GM18508 (cell line): ENCODE measurements at regions not wholly inside any gene's neighbourhood (a gene's known extent, or its start where the extent isn't known, plus 50 kb on each side); places are given as distances from the start of the nearest gene placed in this dataset.
"Not testable (repeated sequence)": the region's sequence is repeated elsewhere in the genome, so short reads cannot be mapped to it uniquely, and the experiment has no call there.

Source experiments
- ATAC-seq: cut with Tn5 transposase; IDR thresholded peaks from one replicate; pipeline ENCODE4 v1.9.1; 2021; ENCODE audit warnings: moderate number of reproducible peaks; ENCODE audit not compliant: insufficient read depth, unreplicated experiment

DNA sequence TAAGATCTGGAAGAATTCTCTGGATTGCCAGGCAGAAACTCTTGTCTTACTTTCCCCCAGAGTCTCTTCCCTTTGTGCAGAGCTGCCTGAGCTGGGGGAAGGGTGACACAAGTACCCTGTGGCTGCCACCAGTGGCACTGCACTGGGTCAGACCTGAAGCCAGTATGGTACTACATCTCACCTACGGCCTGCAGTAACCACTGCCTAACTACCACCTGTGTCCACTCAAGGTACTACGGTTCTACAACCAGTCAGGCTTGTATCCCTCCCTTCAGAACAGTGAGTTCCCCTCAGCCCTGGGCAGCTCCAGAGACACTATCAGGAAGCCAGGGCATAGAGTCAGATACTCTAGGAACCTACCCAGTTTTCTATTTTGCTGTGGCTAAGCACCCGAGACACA lies 212.0 kb upstream of the POU5F2 start:
- ATAC-seq = no peak

DNA sequence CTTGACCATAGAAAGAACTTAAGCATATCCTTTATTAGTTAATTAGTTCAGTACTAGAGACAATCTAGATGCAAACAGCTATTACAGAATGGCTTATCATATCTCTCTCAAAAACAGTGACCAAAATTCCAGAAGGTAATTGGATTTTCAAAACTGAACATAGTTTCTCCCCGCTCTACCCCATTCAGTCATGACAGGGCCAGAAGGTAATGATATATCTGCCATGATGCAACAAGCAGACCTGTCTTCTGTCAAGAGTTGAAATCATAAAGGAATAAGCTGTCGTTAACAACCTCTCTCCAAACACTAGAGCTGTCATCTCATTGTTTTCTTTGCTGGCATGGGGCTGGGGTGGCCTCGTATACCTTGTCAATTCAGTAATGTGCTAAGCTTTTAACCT lies 200.5 kb upstream of the POU5F2 start:
- no peak for ATAC-seq

DNA sequence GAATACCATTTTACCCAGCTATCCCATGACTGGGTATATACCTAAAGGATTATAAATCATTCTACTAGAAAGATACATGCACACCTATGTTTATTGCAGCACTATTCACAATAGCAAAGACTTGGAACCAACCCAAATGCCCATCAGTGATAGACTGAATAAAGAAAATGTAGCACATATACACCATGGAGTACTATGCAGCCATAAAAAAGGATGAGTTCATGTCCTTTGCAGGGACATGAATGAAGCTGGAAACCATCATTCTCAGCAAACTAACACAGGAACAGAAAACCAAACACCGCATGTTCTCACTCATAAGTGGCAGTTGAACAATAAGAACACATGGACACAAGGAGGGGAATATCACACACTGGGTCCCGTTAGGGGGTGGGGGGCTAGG lies 191.9 kb upstream of the POU5F2 start:
- ATAC-seq = not testable (repeated sequence)

DNA sequence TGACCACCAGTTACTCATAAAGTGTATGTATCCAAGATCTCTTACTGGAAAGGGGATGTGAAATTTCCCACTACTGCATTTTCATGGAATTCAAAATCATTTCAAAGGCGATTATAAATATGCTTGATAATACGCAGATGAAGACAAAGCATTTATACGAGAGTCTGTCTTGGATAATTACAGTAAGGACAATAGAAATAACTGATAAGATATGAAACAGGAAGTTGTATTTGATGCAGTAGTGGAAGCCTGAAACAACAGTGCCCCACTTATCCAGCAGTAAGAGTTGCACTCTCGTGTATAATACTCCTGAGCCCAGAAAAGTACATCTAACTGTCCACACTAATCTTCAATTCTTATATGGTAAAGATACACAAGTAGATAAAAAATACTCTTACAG lies 188.7 kb upstream of the POU5F2 start:
- no peak for ATAC-seq

DNA sequence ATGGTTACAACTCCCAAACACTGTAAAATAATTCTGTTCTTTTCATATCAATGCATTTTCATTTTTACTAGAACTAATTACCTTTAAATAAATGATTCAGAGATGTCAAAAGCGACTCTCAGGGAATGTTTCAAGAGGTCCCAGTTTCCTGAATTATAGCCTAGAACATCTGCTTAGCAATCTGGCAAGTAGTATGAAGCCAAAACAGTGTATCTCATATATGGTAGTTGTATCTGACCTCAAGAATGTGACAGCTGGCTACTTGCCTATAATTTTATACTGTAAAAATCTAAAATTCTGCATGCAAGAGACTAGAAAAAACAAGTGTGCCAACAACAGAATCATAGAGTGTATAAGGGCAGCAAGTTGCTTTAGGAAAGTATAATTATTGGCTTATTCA lies 187.7 kb upstream of the POU5F2 start:
- ATAC-seq = no peak

DNA sequence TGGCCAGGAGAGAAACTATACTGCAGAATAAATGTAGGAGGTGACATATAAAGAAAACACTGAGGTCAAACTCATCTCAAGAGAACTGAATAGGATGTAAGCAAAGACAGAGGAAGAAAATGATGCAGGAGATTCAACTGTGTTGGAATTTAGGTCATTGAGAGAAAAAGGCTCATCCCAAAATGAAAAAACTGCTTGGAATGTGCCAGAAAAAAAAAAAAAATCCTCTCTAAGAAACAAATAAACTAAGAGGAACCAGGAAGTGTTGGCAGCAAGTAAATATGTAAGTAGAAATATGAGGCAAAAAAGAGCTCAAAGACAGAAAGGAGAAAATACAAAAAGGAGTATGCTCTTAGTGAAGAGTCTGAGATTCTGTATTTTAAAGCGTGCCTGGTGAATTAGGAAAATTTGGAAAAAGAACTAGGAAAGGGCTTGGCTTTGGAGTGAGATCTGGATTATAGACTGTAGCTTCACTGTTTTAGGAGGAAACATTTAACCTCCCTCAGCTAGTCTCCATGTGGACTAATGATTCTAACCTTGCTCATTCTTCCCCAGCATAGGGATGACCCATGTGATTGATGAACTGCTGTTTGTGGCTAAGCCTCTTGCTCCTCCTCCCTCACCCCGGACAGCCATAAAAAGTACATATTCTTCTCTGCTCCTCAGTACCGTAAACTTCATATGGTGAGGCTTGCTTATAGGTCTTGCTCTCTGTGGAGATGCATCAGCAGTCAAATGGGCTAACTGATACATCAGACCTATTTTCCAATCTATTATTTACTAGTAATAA lies 185.6 kb upstream of the POU5F2 start:
- no peak for ATAC-seq

DNA sequence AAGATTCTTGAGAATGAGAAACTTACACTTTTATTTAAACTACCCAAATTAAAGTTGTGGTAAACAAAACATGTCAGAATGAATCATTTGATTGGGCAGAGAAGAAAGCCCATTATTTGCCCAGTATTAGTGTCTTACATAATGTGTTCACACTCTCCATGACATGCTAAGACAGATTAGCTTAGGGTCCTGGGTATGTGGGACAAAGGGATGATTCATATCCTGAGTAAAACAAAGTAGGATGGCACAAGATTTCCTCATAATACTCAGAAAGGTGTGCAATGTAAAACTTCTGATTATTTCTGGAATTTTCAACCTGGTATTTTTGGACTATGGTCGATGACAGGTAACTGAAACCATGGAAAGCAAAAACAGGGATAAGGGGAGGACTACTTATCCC lies 183.9 kb upstream of the POU5F2 start:
- ATAC-seq = no peak

DNA sequence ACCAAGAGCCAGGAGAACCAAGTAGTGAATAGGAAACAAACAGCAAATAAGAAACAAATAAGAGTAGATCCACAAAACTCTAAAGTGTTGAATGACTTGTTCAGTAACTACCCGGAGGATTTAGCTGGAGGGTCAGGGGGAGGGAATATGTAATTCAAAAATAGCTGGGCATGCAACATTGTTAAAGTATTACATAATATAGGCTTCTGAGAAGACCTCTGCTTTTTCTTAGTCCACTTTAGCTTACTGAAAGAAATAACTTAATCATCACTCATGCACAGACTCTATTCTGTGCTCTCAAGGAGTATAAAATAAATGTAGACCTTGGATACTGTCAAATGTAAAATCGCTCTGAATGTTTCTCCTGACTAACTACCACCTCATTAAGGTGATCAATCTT lies 183.2 kb upstream of the POU5F2 start:
- no peak for ATAC-seq

DNA sequence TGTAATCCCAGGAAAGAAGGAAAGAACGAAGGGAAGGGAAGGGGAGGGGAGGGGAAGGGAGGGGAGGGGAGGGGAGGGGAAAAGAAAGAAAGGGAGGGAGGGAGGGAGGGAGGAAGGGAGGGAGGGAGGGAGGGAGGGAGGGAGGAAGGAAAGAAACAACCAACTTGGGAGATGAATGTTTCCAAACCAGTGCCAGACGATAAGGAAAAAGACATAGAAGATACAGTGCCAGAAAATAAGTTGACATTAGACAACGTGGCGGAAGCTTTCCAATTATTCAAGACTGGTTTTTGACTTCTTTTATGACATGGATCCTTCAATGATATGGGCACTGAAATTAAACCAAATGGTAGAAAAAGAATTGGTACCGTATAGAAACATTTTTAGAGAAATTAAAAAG lies 181.2 kb upstream of the POU5F2 start:
- ATAC-seq = no peak

DNA sequence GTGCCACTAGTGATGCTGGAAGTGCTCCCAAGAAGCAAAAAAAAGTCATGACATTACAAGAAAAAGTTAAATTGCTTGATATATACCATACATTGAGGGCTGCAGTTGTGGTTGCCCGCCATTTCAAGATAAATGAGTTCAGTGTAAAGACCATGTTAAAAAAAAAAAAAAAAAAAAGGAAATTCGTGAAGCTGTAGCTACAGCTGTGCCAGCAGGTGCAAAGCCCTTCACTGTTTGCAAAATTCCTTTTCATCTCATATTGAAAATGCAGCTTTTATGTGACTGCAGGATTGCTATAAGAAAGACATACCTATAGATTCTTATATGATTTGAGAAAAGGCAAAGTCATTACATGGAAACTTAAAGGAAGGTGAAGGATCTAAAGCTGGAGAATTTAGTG lies 179.6 kb upstream of the POU5F2 start:
- no peak for ATAC-seq

DNA sequence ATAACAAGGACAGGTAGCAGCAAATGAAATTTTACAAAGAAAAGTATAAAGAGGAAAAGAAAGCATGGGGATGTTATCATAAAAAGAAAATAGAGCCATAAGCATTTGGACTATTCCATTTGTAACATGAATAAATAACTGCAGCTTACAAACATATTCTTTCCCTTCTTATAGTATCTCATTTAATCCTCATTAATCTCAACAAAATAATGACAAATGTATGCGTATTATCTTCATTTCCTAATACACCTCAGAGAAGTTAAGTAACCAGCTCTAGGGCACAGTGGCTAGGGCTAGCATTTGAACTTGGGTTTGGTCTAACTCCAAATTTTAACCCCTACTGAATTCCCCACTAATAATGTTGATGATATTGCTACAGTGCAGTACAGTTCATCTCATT lies 175.5 kb upstream of the POU5F2 start:
- no peak for ATAC-seq

DNA sequence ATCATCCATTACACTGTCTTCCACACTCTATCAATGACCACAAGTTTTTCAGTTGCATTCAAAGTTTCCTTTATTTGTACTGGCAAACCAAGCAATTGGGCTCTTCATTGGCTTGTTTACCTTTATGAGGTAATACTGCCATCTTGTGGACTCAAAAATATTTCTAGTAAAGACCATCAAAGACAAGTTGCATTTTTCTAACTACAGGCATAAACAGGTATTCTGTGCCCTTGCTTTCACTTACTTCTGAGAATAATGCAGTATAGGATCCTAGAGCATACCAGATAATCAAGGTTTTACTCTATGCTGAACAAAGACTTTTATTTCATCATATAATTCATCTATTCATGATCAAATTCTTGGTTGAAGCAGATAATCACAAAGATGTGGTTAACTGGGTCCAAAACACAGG lies 173.7 kb upstream of the POU5F2 start:
- ATAC-seq = no peak

DNA sequence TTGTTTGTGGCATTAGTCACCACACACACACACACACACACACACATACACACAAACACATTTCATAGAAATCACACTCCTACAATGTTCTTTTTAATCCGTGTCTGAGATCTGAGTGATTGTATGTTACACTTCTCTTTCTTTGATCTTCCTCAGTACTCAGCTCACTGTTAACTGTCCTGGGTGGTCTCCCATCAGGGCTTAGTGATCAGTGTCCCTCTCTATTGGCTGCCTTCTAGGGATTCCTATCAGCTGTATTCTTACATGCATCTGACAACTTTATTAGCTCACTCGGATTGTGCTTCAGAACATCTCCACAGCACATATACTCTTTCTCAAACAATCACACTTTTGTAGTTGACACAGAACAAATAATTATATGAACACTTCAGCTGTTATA lies 170.2 kb upstream of the POU5F2 start:
- no peak for ATAC-seq

DNA sequence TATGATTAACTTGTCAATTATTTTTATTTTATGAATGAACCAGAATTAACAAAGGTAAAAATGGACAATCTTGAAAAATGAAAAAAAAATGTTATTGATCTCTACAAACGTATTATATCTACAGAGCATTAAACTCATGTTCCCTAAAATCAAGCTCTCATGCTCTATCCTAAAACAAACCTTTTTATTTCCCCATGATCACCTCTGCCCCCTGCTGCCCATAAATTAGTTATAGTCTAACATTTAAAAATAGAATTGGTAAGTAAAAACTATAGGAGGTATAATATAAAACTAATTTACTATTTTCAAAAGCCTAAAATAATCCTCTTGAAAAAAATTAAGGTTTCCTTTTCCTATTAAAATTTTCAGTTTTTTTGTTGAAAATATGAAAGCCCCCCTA lies 168.0 kb upstream of the POU5F2 start:
- no peak for ATAC-seq

DNA sequence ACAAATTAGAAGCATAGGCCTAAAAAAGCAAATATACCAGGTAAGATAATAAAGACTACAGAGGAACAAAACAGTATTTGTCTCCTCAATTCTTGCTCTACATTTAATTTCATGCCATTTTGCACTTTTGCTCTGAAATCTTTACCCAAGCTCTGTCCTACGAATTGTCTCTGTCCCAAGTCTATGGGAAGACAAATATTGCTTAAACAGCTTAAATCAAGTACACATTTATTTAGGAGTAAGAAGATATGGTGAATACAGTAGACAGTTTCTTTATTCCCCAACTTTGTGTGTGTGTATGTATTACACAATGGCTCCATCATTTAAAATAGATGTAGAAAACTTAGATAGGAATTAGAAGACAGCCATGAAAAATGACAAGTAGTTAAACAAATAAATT lies 163.5 kb upstream of the POU5F2 start:
- no peak for ATAC-seq

DNA sequence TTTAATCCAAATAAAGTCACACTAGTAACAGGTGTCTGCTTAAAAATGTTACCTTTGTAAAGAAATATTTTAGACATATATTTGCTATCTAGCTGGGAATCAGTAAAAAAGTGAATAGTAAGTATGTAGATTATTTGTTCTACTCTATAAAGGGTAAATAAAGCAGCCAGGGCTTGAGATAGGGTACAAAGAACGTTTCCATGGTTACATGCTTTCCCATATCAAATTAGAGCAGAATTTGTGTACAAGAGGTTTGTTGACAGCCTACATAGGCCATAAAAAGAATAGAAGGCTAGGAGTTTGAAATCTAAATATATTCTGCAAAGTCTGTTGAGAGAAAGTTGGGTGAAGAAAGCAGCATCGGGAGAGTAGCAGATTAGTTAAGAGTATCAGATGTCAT lies 160.9 kb upstream of the POU5F2 start:
- no peak for ATAC-seq

DNA sequence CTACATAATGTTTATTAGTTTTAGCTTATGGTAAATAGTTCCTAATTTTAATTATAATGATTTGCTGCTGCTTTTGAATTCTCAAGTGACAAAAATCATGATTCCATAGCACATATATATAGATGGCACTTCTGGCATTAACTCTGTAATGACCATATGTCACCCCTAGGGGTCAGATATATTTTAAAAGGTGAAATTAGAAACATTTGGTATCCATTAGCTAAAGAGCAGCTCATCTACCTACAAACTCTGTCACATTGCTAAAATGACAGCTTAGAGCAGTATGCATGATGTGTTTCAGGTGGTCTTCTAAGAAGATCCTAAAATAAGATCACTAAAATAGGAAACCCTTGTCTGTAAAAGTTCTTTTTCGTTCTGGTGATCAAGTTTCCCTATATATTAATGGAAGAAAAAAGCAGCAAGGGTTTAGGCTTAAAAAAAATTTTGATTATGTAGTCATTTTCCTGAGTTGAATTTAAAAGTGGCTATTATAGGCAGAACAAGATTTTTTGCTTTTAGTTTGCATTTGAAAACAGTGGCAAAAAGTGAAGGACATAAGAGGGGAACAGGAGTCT lies 157.7 kb upstream of the POU5F2 start:
- peak; percentile 86 for ATAC-seq

DNA sequence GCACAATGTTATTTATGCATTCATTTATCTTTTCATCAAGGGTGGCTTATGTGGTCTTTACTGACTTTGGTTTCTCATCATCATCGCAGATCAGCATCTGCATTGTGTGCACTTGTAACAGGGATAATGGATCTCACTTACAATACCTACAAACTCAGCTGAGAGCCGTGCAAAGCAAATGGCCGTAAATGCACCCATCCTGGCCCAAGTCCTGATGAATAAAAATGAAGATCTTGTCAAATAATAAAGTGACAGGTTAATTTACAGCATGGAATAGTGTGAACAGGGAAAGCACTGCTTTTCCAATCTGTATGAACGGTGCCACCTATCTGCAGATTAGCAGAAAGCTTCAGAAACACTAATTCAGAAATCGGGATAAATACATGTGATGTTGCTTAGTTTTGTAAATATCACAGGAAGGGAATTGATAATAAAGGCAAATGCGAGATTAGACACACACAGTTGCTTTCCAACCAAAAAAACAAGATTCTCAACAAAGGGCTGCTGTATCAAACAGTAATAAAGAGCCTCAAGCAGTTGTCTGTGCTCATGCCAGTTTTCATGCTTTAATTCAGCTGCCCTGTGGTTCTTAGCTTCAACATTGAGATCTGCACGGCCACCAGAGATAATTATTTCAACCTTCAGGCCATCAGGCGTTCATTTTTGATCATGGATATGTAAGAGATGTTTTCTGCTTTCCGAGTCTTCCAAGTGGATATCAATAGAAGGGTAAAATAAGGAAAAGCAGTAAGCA lies 153.4 kb upstream of the POU5F2 start:
- ATAC-seq = no peak

DNA sequence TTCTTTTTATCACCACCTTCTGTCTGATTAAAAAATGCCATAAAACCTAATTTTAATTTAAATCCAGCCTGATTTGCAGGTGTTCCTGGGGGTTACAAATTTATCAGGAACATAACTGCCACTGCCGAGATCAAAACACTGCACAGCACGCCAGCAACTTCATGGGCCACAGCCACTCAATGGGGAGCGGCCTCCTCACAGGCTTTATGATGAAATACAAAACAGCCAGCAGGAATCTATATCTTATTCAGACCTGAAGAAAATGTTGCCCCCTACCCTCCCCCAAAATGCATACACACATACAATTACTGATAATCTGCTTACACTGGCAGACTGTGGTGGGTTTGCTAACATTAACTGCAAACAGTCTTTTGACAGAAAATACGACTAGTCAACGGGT lies 151.7 kb upstream of the POU5F2 start:
- no peak for ATAC-seq

DNA sequence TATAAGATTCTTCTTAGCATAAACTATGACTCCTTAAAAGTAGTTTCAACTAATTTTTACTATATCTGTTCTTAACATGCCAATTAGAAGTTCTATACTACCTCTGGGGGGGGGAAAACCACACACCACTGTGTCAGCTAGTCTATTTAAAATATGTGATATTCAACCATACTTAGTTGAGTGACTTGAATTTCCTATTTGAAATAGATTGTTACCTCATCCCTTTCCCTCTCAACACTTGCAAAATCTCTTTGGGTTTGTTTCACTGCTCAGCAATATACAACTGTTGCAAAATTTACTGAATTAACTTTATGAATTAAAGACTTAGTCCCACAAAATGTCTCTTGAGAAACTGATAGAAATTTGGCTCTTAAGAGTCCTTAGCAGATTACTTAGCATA lies 151.1 kb upstream of the POU5F2 start:
- ATAC-seq = no peak
